Body of pancreas (tissue), 4 donors: ENCODE measurements at regions not wholly inside any gene's neighbourhood (a gene's known extent, or its start where the extent isn't known, plus 50 kb on each side); places are given as distances from the start of the nearest gene placed in this dataset.
A peak's percentile ranks its signal among the peaks of the same experiment; 100 is the strongest.

Experiments used
- ATAC-seq: fragments of 150-250 bp; one replicate; pipeline ENCODE4 v1.9.1; 2016
- DNase-seq, 4 donors: peaks; one replicate each; pipeline ENCODE4 v3.0.0-alpha.2; 2019
- H3K27ac ChIP-seq, 4 donors: fragments of 200-600 bp; sonication (generic); 1 replicate in 3 of 4; 2 replicates in 1 of 4; pipeline versions ENCODE4 v1.5.1 to v1.6.1; 2016 to 2019; ENCODE audit warnings: mild to moderate bottlenecking in 1 of 4, mixed read lengths in 1 of 4, moderate library complexity in 1 of 4
- H3K27me3 ChIP-seq, 2 donors: fragments of 200-600 bp; sonication (generic); one replicate each; pipeline ENCODE4 v1.6.0; 2016; ENCODE audit warnings: mild to moderate bottlenecking in 1 of 2
- H3K36me3 ChIP-seq, 2 donors: fragments of 200-600 bp; sonication (generic); replicated peaks in 1 of 2; 2 replicates each; pipeline ENCODE4 v1.5.1; 2016; ENCODE audit warnings: low read depth in 2 of 2; ENCODE audit not compliant: insufficient read depth in 1 of 2
- H3K4me1 ChIP-seq: fragments of 200-600 bp; sonication (generic); one replicate; pipeline ENCODE4 v1.6.0; 2016
- H3K4me3 ChIP-seq, 2 donors: fragments of 200-600 bp; sonication (generic); 1 replicate in 1 of 2; 2 replicates in 1 of 2; pipeline ENCODE4 v1.5.1; 2016 to 2019
- H3K9me3 ChIP-seq, 3 donors: fragments of 200-600 bp; sonication (generic); 1 replicate in 2 of 3; 2 replicates in 1 of 3; pipeline ENCODE4 v1.5.1; 2016
- CTCF ChIP-seq, 7 experiments: fragments of 450-650 bp in 4 of 7; fragments of 200-600 bp in 3 of 7; sonication (generic) in 3 of 7; IDR thresholded peaks; one replicate each; pipeline ENCODE4 v1.5.1; 2016 to 2019; ENCODE audit warnings: antibody characterized with exemption in 7 of 7
- POLR2A ChIP-seq, 3 donors: fragments of 450-650 bp; IDR thresholded peaks; one replicate each; pipeline ENCODE4 v1.6.1; 2016; ENCODE audit warnings: antibody characterized with exemption in 3 of 3, mild to moderate bottlenecking in 2 of 3
- whole genome bisulfite sequencing, 2 donors: methylation state at CpG; one replicate each; pipeline ENCODE4 v1.1.5; 2017; 5-methylcytosine and 5-hydroxymethylcytosine counted together
- intact Hi-C: fragments of 100-400 bp; cut with DNase I; formaldehyde crosslinking; loops from one replicate; pipeline ENCODE4 v1.15.1; 2023

- Histone ChIP-seq H3K27ac (peak overlapping the region in 2 of 4 donors; percentile 18 to 57), H3K4me1 (peaks cover 26% of the 10 kb centered on the region), H3K36me3 (no peaks in the 10 kb centered on the region), H3K27me3 (no peaks in the 10 kb centered on the region), H3K9me3 (no peaks in the 10 kb centered on the region), H3K4me3 (no peak overlapping the region)
- ATAC-seq (no peak), DNase-seq (peak in 1 of 4 donors; percentile 37)
- intact Hi-C loops = no loop called here
- no peak for TF ChIP-seq POLR2A (IDR thresholded peaks at IDR 0.05)
- TF ChIP-seq CTCF (IDR thresholded peaks at IDR 0.05) = no peak
- 67 to 97% methylated on average over 5 of the region's 5 CpGs for WGBS, 2 donors
Observed at GRCh38 chr21:35509001-35509704, 460.1 kb upstream of the RUNX1 start.

- H3K9me3 ChIP-seq = no peaks in the 10 kb centered on the region
- no peak for ATAC-seq
- no peaks in the 10 kb centered on the region for H3K27me3 ChIP-seq
- no peak overlapping the region for H3K4me3 ChIP-seq
- H3K36me3 ChIP-seq = no peaks in the 10 kb centered on the region
- 67 to 75% methylated on average over 8 of the region's 8 CpGs for WGBS, 2 donors
- DNase-seq = peak in 3 of 4 donors; percentile 20 to 80 (median 29)
- intact Hi-C loops = no loop called here
- TF ChIP-seq CTCF (IDR thresholded peaks at IDR 0.05) (peak in 2 of 7 experiments; percentile 13 to 40), POLR2A (IDR thresholded peaks at IDR 0.05) (no peak)
- H3K27ac ChIP-seq = peak overlapping the region in 2 of 4 donors; percentile 18 to 57
- peaks cover 26% of the 10 kb centered on the region for H3K4me1 ChIP-seq
Observed at GRCh38 chr21:35508139-35508888, 459.2 kb upstream of the RUNX1 start.

GRCh38 chr21:35507181-35507759, 458.2 kb upstream of the RUNX1 start:
- TF ChIP-seq POLR2A (IDR thresholded peaks at IDR 0.05) (no peak), CTCF (IDR thresholded peaks at IDR 0.05) (no peak)
- WGBS, 2 donors = 17 to 23% methylated on average over 4 of the region's 4 CpGs
- Histone ChIP-seq H3K27ac (no peak overlapping the region), H3K4me1 (peaks cover 26% of the 10 kb centered on the region), H3K4me3 (no peak overlapping the region), H3K9me3 (no peaks in the 10 kb centered on the region), H3K36me3 (no peaks in the 10 kb centered on the region), H3K27me3 (no peaks in the 10 kb centered on the region)
- peak; percentile 23 for ATAC-seq
- no peak for DNase-seq
- intact Hi-C loops = no loop called here

GRCh38 chr21:35506771-35507170, 457.7 kb upstream of the RUNX1 start:
- DNase-seq (no peak), ATAC-seq (no peak)
- Histone ChIP-seq H3K36me3 (no peaks in the 10 kb centered on the region), H3K4me1 (peaks cover 26% of the 10 kb centered on the region), H3K9me3 (no peaks in the 10 kb centered on the region), H3K4me3 (no peak overlapping the region), H3K27ac (peak overlapping the region in 1 of 4 donors; percentile 21), H3K27me3 (no peaks in the 10 kb centered on the region)
- 32 to 39% methylated on average over 2 of the region's 2 CpGs for WGBS, 2 donors
- no peak for TF ChIP-seq CTCF (IDR thresholded peaks at IDR 0.05)
- no peak for TF ChIP-seq POLR2A (IDR thresholded peaks at IDR 0.05)
- intact Hi-C loops = no loop called here
